Panc1 (cell line): ENCODE measurements at regions not wholly inside any gene's neighbourhood (a gene's known extent, or its start where the extent isn't known, plus 50 kb on each side); places are given as distances from the start of the nearest gene placed in this dataset.

Source experiments
- CTCF ChIP-seq: fragments of 450-650 bp; IDR thresholded peaks from 2 replicates; pipeline ENCODE4 v1.5.1; 2017; ENCODE audit warnings: mild to moderate bottlenecking
- POLR2AphosphoS5 ChIP-seq: IDR thresholded peaks from 2 replicates; pipeline ENCODE4 v1.6.1; 2012; ENCODE audit warnings: mild to moderate bottlenecking, low read depth, low read length, moderate library complexity
- REST ChIP-seq, 2 experiments: IDR thresholded peaks; 2 replicates each; pipeline ENCODE4 v1.6.1; 2011 to 2012; ENCODE audit warnings: low read depth in 2 of 2, control low read depth in 1 of 2, low read length in 1 of 2, mild to moderate bottlenecking in 1 of 2, moderate library complexity in 1 of 2; ENCODE audit not compliant: insufficient read depth in 1 of 2
- TCF7L2 ChIP-seq: IDR thresholded peaks from 2 replicates; pipeline ENCODE4 v1.6.1; 2011; ENCODE audit warnings: mild to moderate bottlenecking, low read depth, low read length, inconsistent platforms

DNA sequence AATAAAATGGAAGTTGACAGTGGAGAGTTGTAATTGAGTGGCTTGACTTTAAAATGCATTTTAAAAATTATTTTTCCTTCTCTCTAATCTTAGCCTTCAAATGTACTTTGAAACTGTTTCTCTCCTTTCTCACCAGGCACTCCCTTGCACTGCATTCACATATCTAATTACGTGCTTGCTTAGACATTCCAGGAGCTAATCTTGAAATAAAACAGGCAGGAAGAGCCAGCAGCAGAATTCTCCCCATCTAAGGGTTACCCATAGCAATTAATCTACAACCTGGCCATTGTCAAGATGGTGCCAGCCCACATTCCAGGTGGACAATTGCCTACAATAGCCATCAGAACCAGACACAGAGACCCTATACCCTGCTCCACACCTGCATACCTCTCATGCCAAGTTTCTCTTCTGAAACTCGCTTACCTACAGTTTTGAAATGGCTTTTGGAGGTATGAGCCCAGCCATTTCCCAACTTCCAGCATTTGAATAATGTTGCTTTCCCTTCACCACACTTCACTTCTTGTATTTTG lies 167.6 kb upstream of the GJE1 start:
- TF ChIP-seq CTCF (no peak), REST (IDR thresholded peaks at IDR 0.05; ENCODE audit: insufficient read depth in 1 of 2, low read depth in 2 of 2, low read length in 1 of 2) (no peak), TCF7L2 (no peak), POLR2AphosphoS5 (no peak)
